HUDEP-2 (cell line): ENCODE measurements at regions not wholly inside any gene's neighbourhood (a gene's known extent, or its start where the extent isn't known, plus 50 kb on each side); places are given as distances from the start of the nearest gene placed in this dataset.

Source experiments
- DNase-seq, 76 experiments: peaks; one replicate each; lab custom pipeline; 2025; ENCODE audit not compliant: unreplicated experiment in 76 of 76; lab: John Stamatoyannopoulos, UW

- DNase-seq: no peak
Measured at GRCh38 chr6:1482381-1483166, 93.2 kb downstream of the FOXF2 start.

GRCh38 chr6:1485678-1486077, 96.3 kb downstream of the FOXF2 start:
- DNase-seq: no peak

- no peak for DNase-seq
Measured at GRCh38 chr6:1486387-1486786, 97.0 kb downstream of the FOXF2 start.

- no peak for DNase-seq
Measured at GRCh38 chr6:1487239-1487638, 97.9 kb downstream of the FOXF2 start.

- DNase-seq: no peak
Measured at GRCh38 chr6:1491025-1491424, 101.6 kb downstream of the FOXF2 start.

GRCh38 chr6:1491591-1492319, 102.4 kb downstream of the FOXF2 start:
- DNase-seq: no peak

- DNase-seq: no peak
Measured at GRCh38 chr6:1494671-1495070, 105.3 kb downstream of the FOXF2 start.

GRCh38 chr6:1495344-1495743, 106.0 kb downstream of the FOXF2 start:
- no peak for DNase-seq

- DNase-seq: no peak
Measured at GRCh38 chr6:1496092-1496491, 106.7 kb downstream of the FOXF2 start.

GRCh38 chr6:1496836-1497760, 107.7 kb downstream of the FOXF2 start:
- no peak for DNase-seq

- no peak for DNase-seq
Measured at GRCh38 chr6:1497761-1498105, 108.4 kb downstream of the FOXF2 start.

GRCh38 chr6:1498491-1499113, 109.2 kb downstream of the FOXF2 start:
- no peak for DNase-seq

- DNase-seq: no peak
Measured at GRCh38 chr6:1499777-1500176, 109.9 kb upstream of the FOXC1 start.

- DNase-seq: no peak
Measured at GRCh38 chr6:1500913-1501312, 108.8 kb upstream of the FOXC1 start.

- DNase-seq: no peak
Measured at GRCh38 chr6:1502041-1502440, 107.7 kb upstream of the FOXC1 start.

- DNase-seq: no peak
Measured at GRCh38 chr6:1503811-1504210, 105.9 kb upstream of the FOXC1 start.

GRCh38 chr6:1504465-1504864, 105.2 kb upstream of the FOXC1 start:
- no peak for DNase-seq

- no peak for DNase-seq
Measured at GRCh38 chr6:1507251-1507650, 102.5 kb upstream of the FOXC1 start.

- DNase-seq: no peak
Measured at GRCh38 chr6:1509241-1509640, 100.5 kb upstream of the FOXC1 start.

- DNase-seq: no peak
Measured at GRCh38 chr6:1510239-1510638, 99.5 kb upstream of the FOXC1 start.
